GM12878 (cell line): ENCODE measurements at regions not wholly inside any gene's neighbourhood (a gene's known extent, or its start where the extent isn't known, plus 50 kb on each side); places are given as distances from the start of the nearest gene placed in this dataset.

ENCODE experiments used
- ATAC-seq: fragments of 200-7000 bp; cut with Tn5 transposase; 3 replicates; pipeline ENCODE4 v1.9.1; 2020; ENCODE audit warnings: mild to moderate bottlenecking, moderate library complexity
- BruUV-seq: library from RNA; stranded (reverse); fragments of 400-500 nt; replicated peaks from 2 replicates; lab custom pipeline; 2021; lab: Mats Ljungman, UMichigan
- CTCF ChIA-PET: fragments of 300-600 bp; sonication (Branson Sonifier 250); formaldehyde crosslinking; extraction: SDS; loops from one replicate; lab custom pipeline; 2021; ENCODE audit warnings: inconsistent platforms; lab: Yijun Ruan, JAX
- POLR2A ChIA-PET: fragments of 350-600 bp; formaldehyde crosslinking; extraction: SDS; loops from one replicate; lab custom pipeline; 2021; ENCODE audit warnings: inconsistent platforms; lab: Charles Lee
- RAD21 ChIA-PET: fragments of 300-600 bp; sonication (Branson Sonifier 250); formaldehyde crosslinking; loops from one replicate; lab custom pipeline; 2023; ENCODE audit warnings: antibody characterized with exemption; ENCODE audit not compliant: unreplicated experiment; lab: Charles Lee
- SMC1A ChIA-PET: fragments of 300-600 bp; sonication (Branson Sonifier 250); formaldehyde crosslinking; loops from one replicate; lab custom pipeline; 2023; ENCODE audit not compliant: unreplicated experiment, uncharacterized antibody; lab: Charles Lee
- DNase-seq: peaks from one replicate; pipeline ENCODE4 v3.0.0-alpha.2; 2011; ENCODE audit warnings: low read depth, low spot score
- FAIRE-seq: peaks from 3 replicates; lab custom pipeline; 2011; peaks lifted over from hg19 to GRCh38; lab: Jason Lieb, UNC
- H2AFZ ChIP-seq: 2 replicates; pipeline ENCODE4 v1.6.0; 2011; ENCODE audit warnings: low read depth, low read length, control low read depth; ENCODE audit not compliant: control insufficient read depth
- H3K27ac ChIP-seq: 2 replicates; pipeline ENCODE4 v1.5.1; 2011; ENCODE audit warnings: control low read depth; ENCODE audit not compliant: control insufficient read depth, insufficient read depth
- H3K27me3 ChIP-seq, 2 experiments: replicated peaks in 1 of 2; 2 replicates each; pipeline versions ENCODE4 v1.6.0 to v1.6.1; 2011; ENCODE audit warnings: low read length in 1 of 2; ENCODE audit not compliant: control insufficient read depth in 2 of 2, insufficient read depth in 2 of 2
- H3K36me3 ChIP-seq, 2 experiments: 2 replicates each; pipeline ENCODE4 v1.5.1; 2011; ENCODE audit warnings: low read length in 1 of 2; ENCODE audit not compliant: control insufficient read depth in 2 of 2, insufficient read depth in 2 of 2
- H3K4me1 ChIP-seq: 2 replicates; pipeline ENCODE4 v1.6.1; 2011; ENCODE audit warnings: mild to moderate bottlenecking, low read length, moderate library complexity, mixed read lengths; ENCODE audit not compliant: control insufficient read depth, insufficient read depth
- H3K4me2 ChIP-seq: 2 replicates; pipeline ENCODE4 v1.6.0; 2011; ENCODE audit warnings: control low read depth; ENCODE audit not compliant: control insufficient read depth, insufficient read depth
- H3K4me3 ChIP-seq: fragments of 200-600 bp; sonication (generic); 2 replicates; pipeline ENCODE4 v1.5.1; 2016
- H3K79me2 ChIP-seq: 2 replicates; pipeline ENCODE4 v1.6.0; 2011; ENCODE audit warnings: low read length; ENCODE audit not compliant: control insufficient read depth, insufficient read depth
- H3K9ac ChIP-seq: 2 replicates; pipeline ENCODE4 v1.8.0; 2011; ENCODE audit warnings: low read length, control low read depth, mixed read lengths; ENCODE audit not compliant: control insufficient read depth, insufficient read depth
- H3K9me3 ChIP-seq: replicated peaks from 3 replicates; pipeline ENCODE4 v1.5.1; 2011; ENCODE audit warnings: mild to moderate bottlenecking, low read length; ENCODE audit not compliant: control insufficient read depth, insufficient read depth
- H4K20me1 ChIP-seq: 2 replicates; pipeline ENCODE4 v1.6.0; 2011; ENCODE audit not compliant: control insufficient read depth, insufficient read depth
- ASH2L ChIP-seq: fragments of 300-600, 200-600 bp; sonication (generic); IDR thresholded peaks from 2 replicates; pipeline ENCODE4 v1.6.1; 2017; ENCODE audit warnings: low read depth, mild to moderate bottlenecking, borderline replicate concordance
- CBX3 ChIP-seq: fragments of 200-600 bp; sonication (generic); IDR thresholded peaks from 2 replicates; pipeline ENCODE4 v1.6.1; 2016; ENCODE audit warnings: low read depth, borderline replicate concordance
- CBX5 ChIP-seq: sonication (generic); IDR thresholded peaks from 2 replicates; pipeline ENCODE4 v1.6.1; 2016; ENCODE audit warnings: low read depth, moderate library complexity, mild to moderate bottlenecking, inconsistent platforms
- CHD1 ChIP-seq: IDR thresholded peaks from 2 replicates; pipeline ENCODE4 v1.6.1; 2012; ENCODE audit warnings: low read depth, low read length, improper control_type of control experiment
- EED ChIP-seq: sonication (generic); IDR thresholded peaks from 2 replicates; pipeline ENCODE4 v1.6.1; 2016; ENCODE audit warnings: antibody characterized with exemption, low read depth
- MTA2 ChIP-seq: fragments of 450-650 bp; IDR thresholded peaks from 2 replicates; pipeline ENCODE4 v1.6.1; 2016; ENCODE audit warnings: low read depth, mild to moderate bottlenecking, moderate library complexity
- MXI1 ChIP-seq: fragments of 150-350 bp; IDR thresholded peaks from 2 replicates; pipeline ENCODE4 v1.6.1; 2011; ENCODE audit warnings: low read depth, mild to moderate bottlenecking, inconsistent platforms, low read length, improper control_type of control experiment
- MYB ChIP-seq: fragments of 150-350 bp; IDR thresholded peaks from 2 replicates; pipeline ENCODE4 v1.6.1; 2014; ENCODE audit warnings: mild to moderate bottlenecking, low read depth, low read length, borderline replicate concordance
- NFYA ChIP-seq: IDR thresholded peaks from 2 replicates; pipeline ENCODE4 v1.6.1; 2011; ENCODE audit warnings: low read depth, mild to moderate bottlenecking, low read length, improper control_type of control experiment, borderline replicate concordance
- NR2C2 ChIP-seq: IDR thresholded peaks from 2 replicates; pipeline ENCODE4 v1.6.1; 2011; ENCODE audit warnings: borderline replicate concordance, low read depth; ENCODE audit not compliant: control insufficient read depth, insufficient read length
- RCOR1 ChIP-seq: conservative IDR thresholded peaks from 2 replicates; pipeline ENCODE4 v1.6.1; 2012; ENCODE audit warnings: low read depth, low read length, improper control_type of control experiment
- STAT1 ChIP-seq: fragments of 450-650 bp; conservative IDR thresholded peaks from 2 replicates; pipeline ENCODE4 v1.6.1; 2014; ENCODE audit warnings: antibody characterized with exemption, mild to moderate bottlenecking
- SUPT20H ChIP-seq: IDR thresholded peaks from 2 replicates; pipeline ENCODE4 v1.6.1; 2011; ENCODE audit warnings: low read depth, mild to moderate bottlenecking, low read length, moderate library complexity, borderline replicate concordance; ENCODE audit not compliant: control insufficient read depth
- TARDBP ChIP-seq: IDR thresholded peaks from 2 replicates; pipeline ENCODE4 v1.6.1; 2016; ENCODE audit warnings: borderline replicate concordance
- WGBS: methylation state at CpG from one replicate; pipeline ENCODE4 v1.1.6; 2016; ENCODE audit warnings: low lambda C conversion rate; ENCODE audit not compliant: insufficient replicate concordance, insufficient coverage; ENCODE audit errors: missing lambda C conversion rate; 5-methylcytosine and 5-hydroxymethylcytosine counted together
- in situ Hi-C: fragments of 300-500 bp; cut with MboI; formaldehyde crosslinking; loops from 9 replicates; pipeline ENCODE4 v1.14.3; 2018; ENCODE audit warnings: mixed read lengths
- intact Hi-C: fragments of 100-400 bp; cut with micrococcal nuclease; formaldehyde crosslinking; loops from one replicate; pipeline ENCODE4 v1.14.2; 2022; ENCODE audit not compliant: unreplicated experiment
- TF ChIP-seq, protein P1 (sequence below): fragments of 150-350 bp; IDR thresholded peaks from 2 replicates; pipeline ENCODE4 v1.6.1; 2014; ENCODE audit warnings: mild to moderate bottlenecking, low read depth, low read length
- TF ChIP-seq, protein P2 (sequence below): fragments of 450-650 bp; IDR thresholded peaks from 2 replicates; pipeline ENCODE4 v1.6.1; 2016; ENCODE audit warnings: mild to moderate bottlenecking

DNA sequence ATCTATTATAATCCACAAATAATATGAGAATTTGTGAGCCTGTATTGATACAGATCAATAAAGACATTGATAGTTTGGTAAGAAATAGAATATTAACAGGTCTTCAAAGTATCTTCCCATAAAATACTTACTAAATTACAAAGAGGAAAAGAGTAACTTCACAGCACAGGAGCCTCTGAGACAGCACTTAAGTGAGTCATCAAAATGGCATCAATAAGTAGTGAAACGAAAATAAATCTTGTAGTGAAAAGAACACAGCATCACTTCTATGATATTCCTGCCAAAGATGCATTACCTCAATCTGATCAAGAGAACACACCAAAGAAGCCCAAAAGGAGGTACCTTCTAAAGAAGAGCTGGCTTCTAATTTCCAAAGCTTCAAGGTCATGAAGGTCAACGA is 116.4 kb downstream of the CBLN2 start:
- Histone ChIP-seq H3K36me3 (no peaks in the 10 kb centered on the region), H3K9me3 (no peaks in the 10 kb centered on the region; the same call in 2 of the 3 replicates), H3K79me2 (no peaks in the 10 kb centered on the region), H2AFZ (no peak overlapping the region), H3K4me2 (no peak overlapping the region), H3K27ac (no peak overlapping the region), H4K20me1 (no peaks in the 10 kb centered on the region), H3K27me3 (no peaks in the 10 kb centered on the region), H3K4me1 (no peaks in the 10 kb centered on the region), H3K4me3 (no peak overlapping the region), H3K9ac (no peak overlapping the region)
- RAD21 ChIA-PET: no interaction called here
- SMC1A ChIA-PET: interaction anchor here (1.0 kb wide), 1 partner anchor 9 kb away, joined by 3 read pairs; no protein-coding TSS in a partner anchor
- in situ Hi-C loops (no loop called here), intact Hi-C loops (no loop called here)
- no peak for DNase-seq
- POLR2A ChIA-PET: no interaction called here
- TF ChIP-seq MTA2 (no peak), TARDBP (no peak), RCOR1 (no peak), MYB (no peak), STAT1 (no peak), CBX5 (no peak), NFYA (no peak), CBX3 (no peak), CHD1 (no peak), ASH2L (no peak), SUPT20H (no peak), NR2C2 (no peak), MXI1 (no peak), EED (no peak)
- TF ChIP-seq, protein P1, sequence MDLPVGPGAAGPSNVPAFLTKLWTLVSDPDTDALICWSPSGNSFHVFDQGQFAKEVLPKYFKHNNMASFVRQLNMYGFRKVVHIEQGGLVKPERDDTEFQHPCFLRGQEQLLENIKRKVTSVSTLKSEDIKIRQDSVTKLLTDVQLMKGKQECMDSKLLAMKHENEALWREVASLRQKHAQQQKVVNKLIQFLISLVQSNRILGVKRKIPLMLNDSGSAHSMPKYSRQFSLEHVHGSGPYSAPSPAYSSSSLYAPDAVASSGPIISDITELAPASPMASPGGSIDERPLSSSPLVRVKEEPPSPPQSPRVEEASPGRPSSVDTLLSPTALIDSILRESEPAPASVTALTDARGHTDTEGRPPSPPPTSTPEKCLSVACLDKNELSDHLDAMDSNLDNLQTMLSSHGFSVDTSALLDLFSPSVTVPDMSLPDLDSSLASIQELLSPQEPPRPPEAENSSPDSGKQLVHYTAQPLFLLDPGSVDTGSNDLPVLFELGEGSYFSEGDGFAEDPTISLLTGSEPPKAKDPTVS: no peak
- TF ChIP-seq, protein P2, sequence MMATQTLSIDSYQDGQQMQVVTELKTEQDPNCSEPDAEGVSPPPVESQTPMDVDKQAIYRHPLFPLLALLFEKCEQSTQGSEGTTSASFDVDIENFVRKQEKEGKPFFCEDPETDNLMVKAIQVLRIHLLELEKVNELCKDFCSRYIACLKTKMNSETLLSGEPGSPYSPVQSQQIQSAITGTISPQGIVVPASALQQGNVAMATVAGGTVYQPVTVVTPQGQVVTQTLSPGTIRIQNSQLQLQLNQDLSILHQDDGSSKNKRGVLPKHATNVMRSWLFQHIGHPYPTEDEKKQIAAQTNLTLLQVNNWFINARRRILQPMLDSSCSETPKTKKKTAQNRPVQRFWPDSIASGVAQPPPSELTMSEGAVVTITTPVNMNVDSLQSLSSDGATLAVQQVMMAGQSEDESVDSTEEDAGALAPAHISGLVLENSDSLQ: no peak
- ATAC-seq: no peak
- 0% methylated on average over 2 of the region's 2 CpGs for WGBS
- no TSS peak for BruUV-seq
- CTCF ChIA-PET: no interaction called here
- no peak for FAIRE-seq
